ENCODE measurements at regions not wholly inside any gene's neighbourhood (a gene's known extent, or its start where the extent isn't known, plus 50 kb on each side); places are given as distances from the start of the nearest gene placed in this dataset.

GRCh38 chrX:139293991-139294390 lies 236.5 kb upstream of the F9 start (continued):
- TF ChIP-seq RBM25 (IDR thresholded peaks at IDR 0.05; ENCODE audit: low read depth, low read length, severe bottlenecking): no peak
- TF ChIP-seq CHD2 (IDR thresholded peaks at IDR 0.05; ENCODE audit: low read depth, low read length): no peak
- no peak for TF ChIP-seq ZNF507 (tag; conservative IDR thresholded peaks at IDR 0.05)
- TF ChIP-seq RAD21 (CRISPR knock-in tag; conservative IDR thresholded peaks at IDR 0.05 in 1 of 2, IDR thresholded peaks at IDR 0.05 in 1 of 2): no peak

GRCh38 chrX:139290310-139290709 lies 240.2 kb upstream of the F9 start:
- ChIA-PET CTCF (ENCODE audit: low intra/inter-chr PET ratio) (no interaction called here), POLR2A (no interaction called here)
- FAIRE-seq (no peak), DNase-seq (ENCODE audit: extremely low read depth in 1 of 4, low spot score in 3 of 4) (no peak), ATAC-seq (no peak)
- no peak overlapping the region for H3K27ac ChIP-seq (ENCODE audit: extremely low read depth, low read depth, low read length)
- no TSS peak for BruUV-seq (replicated peaks)
- no peak overlapping the region for H3K4me2 ChIP-seq (ENCODE audit: insufficient read depth, low read length)
- in situ Hi-C loops (cut with MboI) (no loop called here), intact Hi-C loops (cut with micrococcal nuclease) (no loop called here)
- H3K4me1 ChIP-seq (replicated peaks in 1 of 2; ENCODE audit: control insufficient read depth in 2 of 2, insufficient read depth in 2 of 2, low read length in 2 of 2): no peaks in the 10 kb centered on the region; a peak in 1 of 5 replicates
- no peak overlapping the region for H3K4me3 ChIP-seq
- no peaks in the 10 kb centered on the region for H3K27me3 ChIP-seq (ENCODE audit: control insufficient read depth in 2 of 2, insufficient read depth in 2 of 2, low read length in 2 of 2)
- H3K9ac ChIP-seq (ENCODE audit: insufficient read depth in 1 of 2, low read depth in 2 of 2, low read length in 2 of 2): no peak overlapping the region
- no peaks in the 10 kb centered on the region for H3K9me3 ChIP-seq (replicated peaks; ENCODE audit: control insufficient read depth, insufficient read depth, low read depth, low read length)
- WGBS (ENCODE audit: insufficient coverage, low coverage, missing lambda C conversion rate): 0% methylated on average over 1 of the region's 1 CpG
- no peaks in the 10 kb centered on the region for H4K20me1 ChIP-seq (replicated peaks; ENCODE audit: control insufficient read depth, insufficient read depth, low read length)
- H3K79me2 ChIP-seq (ENCODE audit: control insufficient read depth, insufficient read depth, low read length): no peaks in the 10 kb centered on the region
- no peak overlapping the region for H2AFZ ChIP-seq (ENCODE audit: low read depth, low read length)
- H3K36me3 ChIP-seq (ENCODE audit: control insufficient read depth, insufficient read depth, low read length): no peaks in the 10 kb centered on the region
- no peaks in the 10 kb centered on the region for H3K9me1 ChIP-seq (ENCODE audit: control insufficient read depth, insufficient read depth, low read length)
- no peak for TF ChIP-seq PBX2 (CRISPR knock-in tag; IDR thresholded peaks at IDR 0.05; ENCODE audit: low read depth)
- TF ChIP-seq PBX2 (tag; conservative IDR thresholded peaks at IDR 0.05; ENCODE audit: low read depth): no peak
- TF ChIP-seq CHCHD3 (CRISPR knock-in tag; IDR thresholded peaks at IDR 0.05): no peak
- TF ChIP-seq HMGN3 (IDR thresholded peaks at IDR 0.05; ENCODE audit: borderline replicate concordance, extremely low read depth, insufficient read length, low read depth, low read length): no peak
- TF ChIP-seq CAMTA2 (CRISPR knock-in tag; conservative IDR thresholded peaks at IDR 0.05): no peak
- no peak for TF ChIP-seq FOXM1 (IDR thresholded peaks at IDR 0.05; ENCODE audit: low read depth)
- no peak for TF ChIP-seq FOXM1 (CRISPR knock-in tag; IDR thresholded peaks at IDR 0.05; ENCODE audit: low read depth)
- TF ChIP-seq ZC3H4 (CRISPR knock-in tag; IDR thresholded peaks at IDR 0.05; ENCODE audit: borderline replicate concordance): no peak
- no peak for TF ChIP-seq SAP30 (IDR thresholded peaks at IDR 0.05; ENCODE audit: borderline replicate concordance, insufficient read depth, low read depth, low read length, poor library complexity, severe bottlenecking)
- TF ChIP-seq TAF15 (IDR thresholded peaks at IDR 0.05; ENCODE audit: low read depth, low read length): no peak
- no peak for TF ChIP-seq RBM25 (IDR thresholded peaks at IDR 0.05; ENCODE audit: low read depth, low read length, severe bottlenecking)
- no peak for TF ChIP-seq EZH2 (IDR thresholded peaks at IDR 0.05; ENCODE audit: borderline replicate concordance, low read depth, low read length)
- no peak for TF ChIP-seq ZNF197 (CRISPR knock-in tag; IDR thresholded peaks at IDR 0.05; ENCODE audit: low read depth)
- no peak for TF ChIP-seq TFAP4 (CRISPR knock-in tag; IDR thresholded peaks at IDR 0.05; ENCODE audit: borderline replicate concordance)
